ENCODE measurements at regions not wholly inside any gene's neighbourhood (a gene's known extent, or its start where the extent isn't known, plus 50 kb on each side); places are given as distances from the start of the nearest gene placed in this dataset.
"Not testable (repeated sequence)": the region's sequence is repeated elsewhere in the genome, so short reads cannot be mapped to it uniquely, and the experiment has no call there.

DNA sequence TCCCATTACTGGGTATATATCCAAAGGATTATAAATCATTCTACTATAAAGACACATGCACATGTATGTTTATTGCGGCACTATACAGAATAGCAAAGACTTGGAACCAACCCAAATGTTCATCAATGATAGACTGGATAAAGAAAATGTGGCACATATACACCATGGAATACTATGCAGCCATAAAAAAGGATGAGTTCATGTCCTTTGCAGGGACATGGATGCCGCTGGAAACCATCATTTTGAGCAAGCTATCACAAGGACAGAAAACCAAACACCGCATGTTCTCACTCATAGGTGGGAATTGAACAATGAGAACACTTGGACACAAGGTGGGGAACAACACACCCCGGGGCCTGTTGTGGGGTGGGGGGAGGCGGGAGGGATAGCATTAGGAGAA lies 57.0 kb upstream of the NEUROD1 start:
- DNase-seq (ENCODE audit: extremely low read depth in 1 of 11, low read depth in 9 of 11, low spot score in 4 of 11): not testable (repeated sequence)

DNA sequence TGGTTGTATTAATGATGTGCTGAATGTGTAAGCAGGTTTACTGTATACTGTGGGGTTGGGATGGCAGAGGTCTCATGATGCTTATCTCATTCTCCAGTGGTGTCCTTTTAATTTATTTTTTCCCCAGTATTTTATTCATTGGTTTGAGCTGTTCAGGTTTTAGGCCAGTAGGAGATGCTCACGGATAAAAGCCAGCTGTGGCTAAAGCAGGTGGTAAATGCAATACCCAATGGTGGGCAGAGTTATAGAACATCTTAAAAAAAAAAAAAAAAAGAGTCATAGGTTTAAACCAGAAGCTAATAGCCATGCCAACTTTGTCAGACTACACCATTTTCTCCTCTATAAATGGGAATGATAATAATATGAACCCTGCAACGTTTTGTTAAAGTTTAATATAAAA lies 57.8 kb upstream of the NEUROD1 start:
- no peak for DNase-seq (ENCODE audit: extremely low read depth in 1 of 11, low read depth in 9 of 11, low spot score in 4 of 11)

DNA sequence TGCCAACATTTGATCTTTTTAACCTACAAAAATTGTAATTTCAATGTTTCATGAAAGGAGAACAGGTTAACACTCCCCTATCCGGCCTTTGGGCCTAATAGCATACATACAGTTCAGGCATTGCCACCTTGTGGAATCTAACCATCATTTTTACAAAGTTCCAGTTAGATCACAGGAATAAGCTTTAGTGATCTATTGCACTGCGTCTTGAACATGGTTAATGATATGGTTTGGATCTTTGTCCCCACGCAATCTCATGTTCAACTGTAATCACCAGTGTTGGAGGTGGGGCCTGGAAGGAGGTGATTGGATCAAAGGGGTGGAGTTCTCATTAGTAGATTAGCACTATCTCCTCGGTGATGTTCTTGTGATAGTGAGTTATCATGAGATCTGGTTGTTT lies 58.2 kb upstream of the NEUROD1 start:
- DNase-seq (ENCODE audit: extremely low read depth in 1 of 11, low read depth in 9 of 11, low spot score in 4 of 11): no peak

DNA sequence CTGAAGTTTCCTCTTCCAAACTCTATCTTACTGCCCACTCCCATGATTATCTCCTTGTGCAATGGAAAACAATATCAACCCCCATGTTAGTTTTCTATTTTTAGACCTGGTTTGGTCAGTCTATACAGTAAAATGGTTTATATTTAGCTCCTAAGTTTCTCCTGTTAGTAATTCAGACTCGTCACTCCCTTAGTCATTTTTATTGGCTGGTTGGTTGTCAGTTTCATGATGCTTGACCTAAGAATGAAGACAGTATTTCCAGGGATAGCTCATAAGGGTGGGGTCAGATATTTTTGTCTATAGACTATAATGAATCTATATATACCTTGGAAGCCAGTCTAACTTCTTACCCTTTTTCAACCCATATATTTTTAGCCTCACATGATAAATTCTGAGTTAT lies 61.4 kb upstream of the NEUROD1 start:
- no peak for DNase-seq (ENCODE audit: extremely low read depth in 1 of 11, low read depth in 9 of 11, low spot score in 4 of 11)

DNA sequence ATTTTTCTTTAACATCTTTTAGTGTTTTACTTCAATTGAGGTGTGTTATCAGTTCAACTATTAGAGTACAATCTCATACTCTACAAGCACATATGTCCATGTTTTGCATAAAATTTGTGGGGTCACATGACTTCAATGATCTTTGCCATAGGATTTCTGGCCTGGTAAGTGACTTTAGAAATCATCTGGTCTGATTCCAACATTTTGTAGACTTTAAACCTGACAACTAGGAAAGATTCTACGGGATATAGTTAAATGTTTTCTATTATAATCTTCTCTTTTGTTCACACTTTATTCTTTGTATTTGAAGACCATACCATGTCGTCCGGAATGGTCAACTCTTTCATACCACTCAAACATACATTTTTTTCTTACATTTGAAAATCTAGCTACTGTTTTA lies 62.0 kb upstream of the NEUROD1 start:
- no peak for DNase-seq (ENCODE audit: extremely low read depth in 1 of 11, low read depth in 9 of 11, low spot score in 4 of 11)

DNA sequence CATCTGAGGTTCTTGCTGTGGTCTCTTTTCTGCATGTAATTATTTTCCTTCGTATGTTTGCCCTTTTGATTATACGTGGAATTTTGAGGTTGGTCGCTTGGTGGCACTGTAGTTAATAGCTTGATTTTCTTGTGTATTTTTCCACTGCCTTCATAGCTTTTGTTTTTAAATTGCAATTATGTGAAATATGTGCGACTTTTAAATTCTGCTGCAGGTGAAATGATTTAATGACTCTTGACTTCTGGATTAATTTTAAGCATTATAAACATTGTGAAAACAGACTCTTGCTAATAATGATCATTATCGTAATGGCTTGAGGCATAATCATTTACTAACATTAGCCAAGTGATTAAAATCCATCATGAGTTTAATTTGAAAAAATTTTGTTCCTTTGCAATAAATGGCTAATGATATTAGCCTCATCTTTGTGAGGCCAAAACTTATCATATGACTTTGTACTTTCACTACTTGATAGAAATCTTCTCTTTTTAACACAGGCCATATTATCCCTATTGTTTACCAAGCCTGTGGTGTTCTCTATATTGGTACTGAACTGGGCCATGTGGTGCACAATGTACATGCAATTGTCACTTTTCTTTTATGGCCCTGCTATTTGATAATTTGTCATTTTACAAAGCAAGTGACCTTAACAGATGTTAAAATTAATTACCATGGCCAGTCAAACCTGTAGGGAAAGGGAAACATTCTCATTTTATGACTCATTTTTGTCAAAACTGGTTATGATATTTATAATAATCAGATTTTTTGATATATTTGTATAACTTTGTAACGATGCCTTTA lies 62.8 kb upstream of the NEUROD1 start:
- DNase-seq (ENCODE audit: extremely low read depth in 1 of 11, low read depth in 9 of 11, low spot score in 4 of 11): peak; percentile 23 to 67 (median 55)

DNA sequence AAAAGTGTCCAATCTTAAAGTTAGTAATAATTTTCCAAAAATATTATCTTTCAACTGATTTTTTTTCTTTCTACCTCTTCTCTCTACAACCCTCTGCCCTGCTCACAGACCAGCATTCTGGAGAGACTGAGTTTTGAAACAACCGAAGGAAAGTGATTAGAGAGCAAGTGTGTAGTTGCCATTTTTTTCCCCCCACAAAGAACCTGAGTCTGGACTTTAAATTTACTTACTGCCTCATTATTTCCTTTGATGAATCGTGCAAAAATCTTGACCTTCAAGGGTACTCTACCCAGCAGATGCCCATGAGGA lies 63.4 kb upstream of the NEUROD1 start:
- DNase-seq (ENCODE audit: extremely low read depth in 1 of 11, low read depth in 9 of 11, low spot score in 4 of 11): no peak

DNA sequence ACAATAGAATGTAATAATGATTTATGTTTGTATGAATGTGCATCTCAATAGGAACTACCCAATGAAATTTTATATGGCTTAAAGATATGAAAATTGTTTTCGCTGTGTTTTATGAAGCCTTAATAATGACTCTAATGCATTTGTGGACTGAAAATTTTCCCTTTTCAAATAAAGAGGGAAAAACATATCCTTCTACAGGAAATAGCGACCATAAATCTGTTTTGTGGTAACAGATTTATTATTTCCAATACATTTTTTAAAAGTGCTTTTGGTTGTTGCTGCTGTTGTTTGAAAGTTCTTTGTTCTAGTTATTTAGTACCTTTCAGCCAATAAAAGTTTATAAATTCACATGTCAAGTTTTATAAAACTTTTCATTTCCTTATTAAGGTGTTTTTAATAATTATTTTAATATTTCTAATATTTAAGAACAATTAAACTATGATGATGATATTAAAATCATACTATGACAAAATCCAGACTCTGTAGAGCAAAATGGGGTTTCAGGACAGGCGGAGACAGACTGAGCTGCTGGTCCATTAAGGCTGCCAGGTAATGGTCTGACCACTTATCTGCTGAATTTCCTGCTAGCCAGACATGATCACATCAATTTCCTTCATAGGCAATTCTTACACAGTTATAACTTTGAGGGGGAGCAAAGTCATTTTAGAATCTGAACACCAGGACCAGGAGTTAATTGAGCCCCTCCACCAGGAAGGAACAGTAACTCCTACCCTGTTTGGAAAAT lies 65.7 kb upstream of the NEUROD1 start:
- peak in 4 of 11 donors; percentile 8 to 24 (median 13) for DNase-seq (ENCODE audit: extremely low read depth in 1 of 11, low read depth in 9 of 11, low spot score in 4 of 11)

DNA sequence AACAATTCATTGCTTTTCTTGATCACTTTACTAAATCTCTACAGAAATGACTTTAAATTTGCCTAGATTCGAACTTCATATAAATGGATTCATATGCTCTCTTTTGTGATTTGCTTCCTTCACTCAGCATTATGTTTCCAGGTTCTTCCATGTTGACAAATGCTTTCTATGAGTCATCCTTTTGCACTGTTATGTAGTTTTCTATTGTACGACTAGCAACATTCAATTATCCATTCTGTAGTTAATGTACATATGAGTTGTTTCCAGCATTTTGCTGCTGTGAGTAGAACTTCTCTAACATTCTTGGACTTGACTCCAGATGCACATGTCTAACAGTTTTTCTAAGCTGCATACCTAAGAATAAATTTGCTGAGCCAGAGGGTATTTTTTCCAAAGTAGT lies 66.5 kb upstream of the NEUROD1 start:
- no peak for DNase-seq (ENCODE audit: extremely low read depth in 1 of 11, low read depth in 9 of 11, low spot score in 4 of 11)

DNA sequence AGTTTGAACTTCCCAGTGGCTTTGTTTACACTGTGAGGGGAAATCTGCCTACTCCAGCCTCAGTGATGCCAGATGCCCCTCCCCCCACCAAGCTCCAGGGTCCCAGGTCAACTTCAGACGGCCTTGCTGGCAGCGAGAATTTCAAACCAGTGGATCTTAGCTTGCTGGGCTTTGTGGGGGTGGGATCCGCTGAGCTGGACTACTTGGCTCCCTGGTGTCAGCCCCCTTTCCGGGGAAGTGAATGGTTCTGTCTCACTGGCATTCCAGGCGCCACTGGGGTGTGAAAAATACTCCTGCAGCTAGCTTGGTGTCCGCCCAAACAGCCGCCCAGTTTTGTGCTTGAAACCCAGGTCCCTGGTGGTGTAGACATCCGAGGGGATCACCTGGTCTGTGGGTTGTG lies 70.0 kb upstream of the NEUROD1 start:
- no peak for DNase-seq (ENCODE audit: extremely low read depth in 1 of 11, low read depth in 9 of 11, low spot score in 4 of 11)

DNA sequence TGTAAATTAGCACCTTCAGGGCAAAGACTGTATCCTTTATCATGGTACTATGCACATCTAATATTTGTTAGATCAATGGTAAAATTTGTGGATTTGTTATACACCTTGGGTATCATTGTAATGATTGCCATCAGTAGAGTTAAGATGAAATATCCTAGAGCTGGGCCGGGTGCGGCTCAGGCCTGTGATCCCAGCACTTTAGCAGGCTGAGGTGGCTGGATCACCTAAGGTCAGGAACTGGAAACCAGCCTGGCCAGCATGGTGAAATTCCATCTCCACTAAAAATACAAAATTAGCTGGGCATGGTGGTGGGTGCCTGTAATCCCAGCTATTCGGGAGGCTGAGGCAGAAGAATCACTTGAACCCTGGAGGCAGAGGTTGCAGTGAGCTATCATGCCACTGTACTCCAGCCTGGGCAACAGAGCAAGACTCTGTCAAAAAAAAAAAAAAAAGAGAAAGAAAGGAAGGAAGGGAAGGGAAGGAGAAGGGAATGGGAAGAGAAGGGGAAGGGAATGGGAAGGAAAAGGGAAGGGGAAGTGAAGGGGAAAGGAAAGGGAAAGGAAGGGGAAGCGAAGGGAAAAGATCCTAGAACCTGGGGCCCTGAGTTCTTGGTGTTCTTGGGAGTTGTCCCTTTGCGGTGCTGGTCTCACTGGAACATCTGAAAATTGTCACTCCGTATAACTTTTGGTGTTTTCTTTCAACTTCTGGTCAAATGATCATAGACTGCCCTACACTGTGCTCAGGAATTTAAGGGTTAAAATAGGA lies 71.1 kb upstream of the NEUROD1 start:
- DNase-seq (ENCODE audit: extremely low read depth in 1 of 11, low read depth in 9 of 11, low spot score in 4 of 11): no peak

DNA sequence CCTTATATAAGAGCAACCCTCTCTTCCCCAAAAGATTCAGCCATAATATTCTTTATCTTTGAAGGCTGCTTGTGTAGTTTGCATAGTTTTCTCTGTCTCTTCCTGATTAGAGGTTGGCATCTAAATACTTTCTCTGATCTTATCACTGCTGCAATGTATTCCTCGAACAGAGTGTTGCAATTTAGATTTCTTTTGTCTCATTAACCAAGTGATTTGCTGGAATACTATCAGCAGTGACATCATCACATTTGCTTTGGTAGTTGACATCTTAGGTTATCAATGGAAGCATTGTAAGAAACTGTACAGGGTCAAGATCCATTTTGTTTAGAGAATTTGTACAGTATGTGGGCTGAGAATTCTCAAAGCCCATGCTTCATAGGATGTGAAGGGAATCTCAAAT lies 72.0 kb upstream of the NEUROD1 start:
- no peak for DNase-seq (ENCODE audit: extremely low read depth in 1 of 11, low read depth in 9 of 11, low spot score in 4 of 11)

DNA sequence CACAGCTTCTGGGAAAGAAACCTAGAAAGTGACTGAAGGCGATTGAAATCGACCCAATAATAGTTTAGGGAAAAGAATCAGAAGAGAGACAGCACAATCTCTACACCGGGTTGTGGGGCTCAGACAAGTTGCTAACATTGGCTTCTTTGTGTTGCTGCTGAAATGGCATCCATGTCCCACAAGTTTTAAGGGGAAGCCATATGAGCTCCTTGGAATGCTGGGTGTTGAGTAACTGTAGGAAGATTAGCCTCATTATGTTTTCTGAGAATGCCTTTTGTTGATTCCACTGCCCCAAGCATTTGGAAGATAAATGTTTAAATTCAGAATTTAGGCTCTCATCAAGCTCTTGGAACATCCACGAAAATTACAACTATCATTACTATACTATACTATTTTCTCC lies 73.4 kb upstream of the NEUROD1 start:
- DNase-seq (ENCODE audit: extremely low read depth in 1 of 11, low read depth in 9 of 11, low spot score in 4 of 11): no peak

DNA sequence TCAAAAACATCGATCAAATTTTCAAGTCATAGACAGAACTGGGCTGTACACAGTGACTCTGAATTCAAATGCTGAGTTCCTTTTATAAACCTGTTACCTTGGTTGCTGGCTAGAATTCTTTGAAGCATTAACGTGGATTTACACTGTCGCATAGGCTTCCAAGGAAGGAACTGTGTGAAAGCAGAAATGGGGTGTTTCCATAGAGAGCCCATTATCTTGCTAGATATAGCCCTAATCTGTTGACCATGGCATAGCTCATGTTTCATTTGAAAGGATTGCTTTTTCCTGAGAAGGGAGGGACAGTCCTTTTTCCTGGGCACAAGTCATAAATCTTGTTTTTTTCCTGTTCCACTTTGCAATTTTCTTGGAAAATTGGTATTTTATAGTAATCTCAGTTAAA lies 73.8 kb upstream of the NEUROD1 start:
- DNase-seq (ENCODE audit: extremely low read depth in 1 of 11, low read depth in 9 of 11, low spot score in 4 of 11): no peak

DNA sequence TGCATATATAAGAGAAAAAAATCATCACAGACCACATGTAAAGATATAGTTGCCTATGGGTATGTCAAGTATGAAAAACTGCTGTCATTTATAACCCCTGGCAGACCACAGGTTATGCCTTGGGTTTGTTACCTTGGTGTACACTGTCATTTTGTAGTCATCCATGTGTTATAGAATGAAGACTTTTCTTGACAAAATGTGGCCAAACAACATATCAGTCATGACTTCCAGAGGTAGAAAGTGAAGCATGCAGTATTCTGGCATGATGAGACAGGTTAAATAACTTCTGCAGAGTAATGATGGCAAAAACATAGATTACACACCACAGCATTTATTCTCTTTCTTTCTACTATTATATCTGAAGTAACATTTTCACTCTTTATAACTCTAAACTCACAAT lies 74.9 kb upstream of the NEUROD1 start:
- no peak for DNase-seq (ENCODE audit: extremely low read depth in 1 of 11, low read depth in 9 of 11, low spot score in 4 of 11)

DNA sequence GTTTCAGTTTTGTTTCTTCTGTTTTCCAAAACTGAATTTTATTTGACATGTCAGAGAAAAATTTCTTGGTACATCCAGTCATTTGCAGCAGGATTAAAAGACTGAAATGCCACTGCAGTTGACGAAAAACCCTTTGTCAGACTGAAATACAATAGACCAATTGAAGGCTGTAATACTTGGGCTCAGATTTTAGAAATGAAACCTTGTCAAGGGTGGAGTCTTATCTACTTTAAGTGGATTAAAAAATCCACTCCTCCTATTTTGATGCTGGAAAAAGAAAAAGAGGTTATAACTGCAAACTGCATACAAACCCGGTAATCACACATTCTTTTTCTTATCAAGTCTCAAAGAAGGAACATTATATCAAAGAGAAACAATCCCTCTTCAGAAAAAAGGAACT lies 80.2 kb upstream of the NEUROD1 start:
- no peak for DNase-seq (ENCODE audit: extremely low read depth in 1 of 11, low read depth in 9 of 11, low spot score in 4 of 11)

DNA sequence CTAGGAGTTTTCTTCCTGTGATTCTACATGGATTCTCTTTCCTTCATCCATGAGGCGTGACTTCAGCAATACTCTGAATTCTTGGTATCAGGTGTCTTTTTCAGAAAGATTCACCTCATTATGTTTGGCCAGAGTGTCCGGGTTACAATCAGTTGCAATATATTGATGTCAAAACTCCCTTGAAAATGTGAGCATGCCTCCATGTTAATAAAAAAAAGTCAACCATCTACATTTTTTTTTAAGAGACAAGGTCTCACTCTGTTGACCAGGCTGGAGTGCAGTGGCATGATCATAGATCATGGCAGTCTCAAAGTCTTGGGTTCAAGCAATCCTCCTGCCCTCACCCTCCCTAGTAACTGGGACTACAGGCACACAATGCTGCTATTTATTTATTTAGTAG lies 80.9 kb upstream of the NEUROD1 start:
- DNase-seq (ENCODE audit: extremely low read depth in 1 of 11, low read depth in 9 of 11, low spot score in 4 of 11): peak in 1 of 11 donors; percentile 13

DNA sequence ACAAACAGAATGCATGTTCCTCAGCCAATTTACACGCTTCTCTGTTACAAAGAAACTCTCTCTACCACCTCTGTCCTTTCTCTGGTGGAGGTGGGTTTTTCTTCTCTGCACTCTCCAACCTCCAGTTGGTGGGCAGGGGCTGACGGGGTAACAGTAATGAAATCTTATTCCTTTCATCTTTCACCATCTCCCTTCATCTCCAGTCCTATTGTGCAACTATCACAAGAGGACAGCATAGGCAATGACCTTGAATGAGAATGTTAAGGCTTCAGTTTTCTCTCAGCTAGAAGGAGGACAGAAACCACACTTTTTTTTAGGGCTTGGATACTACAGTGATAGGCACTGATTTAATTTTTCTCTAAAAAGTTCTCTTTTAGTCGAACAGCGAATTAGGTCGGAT lies 81.7 kb upstream of the NEUROD1 start:
- DNase-seq (ENCODE audit: extremely low read depth in 1 of 11, low read depth in 9 of 11, low spot score in 4 of 11): no peak

DNA sequence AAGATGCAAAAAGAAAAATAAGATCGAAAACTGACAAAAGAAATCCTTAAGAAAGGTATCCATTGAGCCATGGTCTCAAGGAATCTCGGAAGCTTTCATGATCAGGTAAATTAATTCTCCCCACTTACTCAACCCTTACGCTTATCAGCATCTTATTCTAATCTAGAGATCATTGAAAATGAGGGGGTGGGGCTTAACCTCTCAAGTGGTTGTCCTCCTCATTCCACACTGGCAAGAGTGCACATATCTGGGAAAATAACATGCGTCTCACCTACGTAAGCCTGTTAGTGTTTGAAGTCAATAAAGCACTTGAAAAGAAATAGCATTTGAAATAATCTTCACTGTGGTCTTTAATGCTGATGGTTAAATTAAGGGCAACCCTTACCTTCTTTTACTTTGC lies 82.5 kb upstream of the NEUROD1 start:
- DNase-seq (ENCODE audit: extremely low read depth in 1 of 11, low read depth in 9 of 11, low spot score in 4 of 11): no peak

DNA sequence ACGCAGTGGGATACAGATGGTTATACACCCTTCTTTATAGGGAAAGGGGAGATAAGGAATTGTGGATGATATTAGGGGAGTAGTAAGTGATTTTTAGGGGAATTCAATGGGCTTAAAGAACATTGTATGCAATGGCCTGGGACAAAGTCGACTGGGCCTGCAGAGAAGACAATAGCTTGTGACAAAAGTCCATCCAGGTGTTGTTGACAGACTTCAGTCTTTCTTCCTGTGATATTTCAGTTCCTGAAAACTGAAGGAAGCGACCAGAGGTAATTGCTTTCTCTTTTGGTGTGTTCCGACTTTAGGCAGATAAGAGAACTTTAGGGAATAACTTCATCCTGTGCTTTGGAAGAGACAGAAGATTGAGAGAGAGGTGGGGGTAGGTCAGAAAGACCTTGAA lies 83.1 kb upstream of the NEUROD1 start:
- no peak for DNase-seq (ENCODE audit: extremely low read depth in 1 of 11, low read depth in 9 of 11, low spot score in 4 of 11)
